ENCODE measurements at regions not wholly inside any gene's neighbourhood (a gene's known extent, or its start where the extent isn't known, plus 50 kb on each side); places are given as distances from the start of the nearest gene placed in this dataset.

GRCh38 chr6:88380618-88381288, 214.6 kb upstream of the CNR1 start:
- no peak overlapping the region for H2AFZ ChIP-seq (ENCODE audit: low read length)
- TF ChIP-seq, protein P1, sequence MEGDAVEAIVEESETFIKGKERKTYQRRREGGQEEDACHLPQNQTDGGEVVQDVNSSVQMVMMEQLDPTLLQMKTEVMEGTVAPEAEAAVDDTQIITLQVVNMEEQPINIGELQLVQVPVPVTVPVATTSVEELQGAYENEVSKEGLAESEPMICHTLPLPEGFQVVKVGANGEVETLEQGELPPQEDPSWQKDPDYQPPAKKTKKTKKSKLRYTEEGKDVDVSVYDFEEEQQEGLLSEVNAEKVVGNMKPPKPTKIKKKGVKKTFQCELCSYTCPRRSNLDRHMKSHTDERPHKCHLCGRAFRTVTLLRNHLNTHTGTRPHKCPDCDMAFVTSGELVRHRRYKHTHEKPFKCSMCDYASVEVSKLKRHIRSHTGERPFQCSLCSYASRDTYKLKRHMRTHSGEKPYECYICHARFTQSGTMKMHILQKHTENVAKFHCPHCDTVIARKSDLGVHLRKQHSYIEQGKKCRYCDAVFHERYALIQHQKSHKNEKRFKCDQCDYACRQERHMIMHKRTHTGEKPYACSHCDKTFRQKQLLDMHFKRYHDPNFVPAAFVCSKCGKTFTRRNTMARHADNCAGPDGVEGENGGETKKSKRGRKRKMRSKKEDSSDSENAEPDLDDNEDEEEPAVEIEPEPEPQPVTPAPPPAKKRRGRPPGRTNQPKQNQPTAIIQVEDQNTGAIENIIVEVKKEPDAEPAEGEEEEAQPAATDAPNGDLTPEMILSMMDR (conservative IDR thresholded peaks at IDR 0.05 in 1 of 2, IDR thresholded peaks at IDR 0.05 in 1 of 2; ENCODE audit: low read depth in 1 of 2, low read length in 2 of 2), result no peak
- TF ChIP-seq EZH2 (IDR thresholded peaks at IDR 0.05; ENCODE audit: low read length, missing control alignments), result no peak
- no peaks in the 10 kb centered on the region for H3K79me2 ChIP-seq (ENCODE audit: control insufficient read depth, insufficient read depth, low read length)
- no peak overlapping the region for H3K27ac ChIP-seq (ENCODE audit: insufficient read depth, low read length)
- no peak overlapping the region for H3K4me3 ChIP-seq (replicated peaks in 1 of 4; ENCODE audit: control extremely low read depth in 1 of 4, insufficient read depth in 1 of 4, low read depth in 3 of 4, low read length in 4 of 4)
- H3K9ac ChIP-seq (ENCODE audit: insufficient read depth, low read length), result no peak overlapping the region
- peaks cover 2% of the 10 kb centered on the region for H3K4me1 ChIP-seq (ENCODE audit: control insufficient read depth, extremely low read depth, insufficient read depth, low read length)
- no peaks in the 10 kb centered on the region for H3K27me3 ChIP-seq (ENCODE audit: control insufficient read depth, insufficient read depth, low read length)
- peak in 1 of 2 donors; percentile 48 for DNase-seq (ENCODE audit: low read depth in 2 of 2)
- H3K4me2 ChIP-seq (ENCODE audit: extremely low read depth, insufficient read depth, low read length), result no peak overlapping the region
- H4K20me1 ChIP-seq (ENCODE audit: control insufficient read depth, extremely low read depth, insufficient read depth, low read length), result no peaks in the 10 kb centered on the region
- H3K9me3 ChIP-seq (ENCODE audit: control insufficient read depth, insufficient read depth, low read depth, low read length), result no peaks in the 10 kb centered on the region
- H3K36me3 ChIP-seq (ENCODE audit: control insufficient read depth, insufficient read depth, low read length), result no peaks in the 10 kb centered on the region

DNA sequence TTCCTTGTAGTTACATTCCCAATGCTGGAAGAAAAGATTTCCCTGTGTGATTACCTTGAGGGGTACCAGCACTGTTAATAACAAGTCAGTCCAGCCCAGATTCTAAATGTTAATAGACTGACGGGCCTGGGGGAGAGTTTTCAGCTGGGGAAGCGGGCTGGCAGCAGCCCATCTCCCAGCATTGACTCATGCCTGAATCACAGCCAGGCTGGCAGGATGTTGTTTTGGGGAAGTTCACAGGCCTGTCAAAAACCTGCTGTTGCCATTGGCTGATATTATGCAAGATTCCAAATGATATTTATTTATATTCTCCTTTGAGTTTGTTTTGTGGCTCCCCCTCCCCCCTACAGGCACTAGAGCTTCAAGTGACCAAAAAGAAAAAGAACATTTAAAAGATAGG, 213.9 kb upstream of the CNR1 start:
- Histone ChIP-seq H3K4me1 (ENCODE audit: control insufficient read depth, extremely low read depth, insufficient read depth, low read length) (peaks cover 2% of the 10 kb centered on the region), H3K79me2 (ENCODE audit: control insufficient read depth, insufficient read depth, low read length) (no peaks in the 10 kb centered on the region), H3K27ac (ENCODE audit: insufficient read depth, low read length) (no peak overlapping the region), H3K4me2 (ENCODE audit: extremely low read depth, insufficient read depth, low read length) (no peak overlapping the region), H2AFZ (ENCODE audit: low read length) (no peak overlapping the region), H3K4me3 (replicated peaks in 1 of 4; ENCODE audit: control extremely low read depth in 1 of 4, insufficient read depth in 1 of 4, low read depth in 3 of 4, low read length in 4 of 4) (no peak overlapping the region), H3K9me3 (ENCODE audit: control insufficient read depth, insufficient read depth, low read depth, low read length) (no peaks in the 10 kb centered on the region), H3K9ac (ENCODE audit: insufficient read depth, low read length) (no peak overlapping the region), H3K27me3 (ENCODE audit: control insufficient read depth, insufficient read depth, low read length) (no peaks in the 10 kb centered on the region), H4K20me1 (ENCODE audit: control insufficient read depth, extremely low read depth, insufficient read depth, low read length) (no peaks in the 10 kb centered on the region), H3K36me3 (ENCODE audit: control insufficient read depth, insufficient read depth, low read length) (no peaks in the 10 kb centered on the region)
- TF ChIP-seq, protein P1 (conservative IDR thresholded peaks at IDR 0.05 in 1 of 2, IDR thresholded peaks at IDR 0.05 in 1 of 2; ENCODE audit: low read depth in 1 of 2, low read length in 2 of 2), result no peak
- TF ChIP-seq EZH2 (IDR thresholded peaks at IDR 0.05; ENCODE audit: low read length, missing control alignments), result no peak
- DNase-seq (ENCODE audit: low read depth in 2 of 2), result peak; percentile 15 to 86

GRCh38 chr6:88378639-88379038, 212.5 kb upstream of the CNR1 start:
- H3K4me2 ChIP-seq (ENCODE audit: extremely low read depth, insufficient read depth, low read length), result no peak overlapping the region
- no peak overlapping the region for H2AFZ ChIP-seq (ENCODE audit: low read length)
- H3K27ac ChIP-seq (ENCODE audit: insufficient read depth, low read length), result no peak overlapping the region

More at GRCh38 chr6:88378639-88379038, 212.5 kb upstream of the CNR1 start:
- DNase-seq (ENCODE audit: low read depth in 2 of 2), result no peak
- no peaks in the 10 kb centered on the region for H3K79me2 ChIP-seq (ENCODE audit: control insufficient read depth, insufficient read depth, low read length)
- no peaks in the 10 kb centered on the region for H4K20me1 ChIP-seq (ENCODE audit: control insufficient read depth, extremely low read depth, insufficient read depth, low read length)
- H3K27me3 ChIP-seq (ENCODE audit: control insufficient read depth, insufficient read depth, low read length), result no peaks in the 10 kb centered on the region
- H3K9me3 ChIP-seq (ENCODE audit: control insufficient read depth, insufficient read depth, low read depth, low read length), result no peaks in the 10 kb centered on the region
- H3K36me3 ChIP-seq (ENCODE audit: control insufficient read depth, insufficient read depth, low read length), result no peaks in the 10 kb centered on the region
- peaks cover 2% of the 10 kb centered on the region for H3K4me1 ChIP-seq (ENCODE audit: control insufficient read depth, extremely low read depth, insufficient read depth, low read length)
- no peak overlapping the region for H3K9ac ChIP-seq (ENCODE audit: insufficient read depth, low read length)
- TF ChIP-seq, protein P1 (conservative IDR thresholded peaks at IDR 0.05 in 1 of 2, IDR thresholded peaks at IDR 0.05 in 1 of 2; ENCODE audit: low read depth in 1 of 2, low read length in 2 of 2), result no peak
- no peak overlapping the region for H3K4me3 ChIP-seq (replicated peaks in 1 of 4; ENCODE audit: control extremely low read depth in 1 of 4, insufficient read depth in 1 of 4, low read depth in 3 of 4, low read length in 4 of 4)

All from fibroblast of lung (primary cell).